ENCODE measurements at regions not wholly inside any gene's neighbourhood (a gene's known extent, or its start where the extent isn't known, plus 50 kb on each side); places are given as distances from the start of the nearest gene placed in this dataset.

DNA sequence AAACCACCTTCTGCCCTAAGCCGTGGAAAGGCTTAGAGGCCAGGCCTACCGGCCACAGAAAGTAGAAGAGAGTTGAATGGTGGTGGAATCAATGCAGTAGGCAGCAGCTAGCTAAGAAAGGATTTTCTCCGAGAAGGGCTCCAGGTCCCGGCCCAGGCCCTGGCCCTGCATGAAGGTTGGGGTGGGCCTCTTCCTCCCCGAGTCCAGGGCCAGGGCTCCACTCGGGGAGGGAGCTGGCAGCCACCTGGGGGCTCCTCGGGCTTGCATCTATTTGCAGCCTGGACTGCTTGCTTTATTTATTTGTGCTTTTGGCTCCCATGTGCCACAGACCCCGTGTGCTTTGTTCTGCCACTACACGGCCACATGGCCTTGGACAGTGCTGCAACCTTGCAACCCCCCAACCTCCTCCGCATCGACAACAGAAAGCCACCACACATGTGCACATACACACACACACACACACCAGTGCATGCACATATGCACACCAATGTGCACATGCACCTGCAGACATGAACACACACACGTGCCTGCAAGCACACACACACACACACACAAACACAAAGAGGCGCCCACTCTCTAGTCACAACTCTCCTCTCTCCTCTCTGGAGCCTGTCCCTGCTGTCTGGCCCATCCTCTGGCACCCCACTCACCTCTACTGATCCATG lies 96.4 kb upstream of the TNRC6C start:
- Histone ChIP-seq H3K4me3 (no peak overlapping the region), H3K27ac (no peak overlapping the region), H3K36me3 (no peaks in the 10 kb centered on the region), H3K27me3 (peaks cover 0 to 6% (median 3%) of the 10 kb centered on the region in 3 donors), H3K4me1 (peaks cover 9 to 26% (median 20%) of the 10 kb centered on the region in 4 donors), H3K9me3 (no peaks in the 10 kb centered on the region)
- TF ChIP-seq POLR2A (IDR thresholded peaks at IDR 0.05) (no peak), EP300 (IDR thresholded peaks at IDR 0.05) (no peak), POLR2AphosphoS5 (IDR thresholded peaks at IDR 0.05) (no peak)
- TF ChIP-seq, protein P1, sequence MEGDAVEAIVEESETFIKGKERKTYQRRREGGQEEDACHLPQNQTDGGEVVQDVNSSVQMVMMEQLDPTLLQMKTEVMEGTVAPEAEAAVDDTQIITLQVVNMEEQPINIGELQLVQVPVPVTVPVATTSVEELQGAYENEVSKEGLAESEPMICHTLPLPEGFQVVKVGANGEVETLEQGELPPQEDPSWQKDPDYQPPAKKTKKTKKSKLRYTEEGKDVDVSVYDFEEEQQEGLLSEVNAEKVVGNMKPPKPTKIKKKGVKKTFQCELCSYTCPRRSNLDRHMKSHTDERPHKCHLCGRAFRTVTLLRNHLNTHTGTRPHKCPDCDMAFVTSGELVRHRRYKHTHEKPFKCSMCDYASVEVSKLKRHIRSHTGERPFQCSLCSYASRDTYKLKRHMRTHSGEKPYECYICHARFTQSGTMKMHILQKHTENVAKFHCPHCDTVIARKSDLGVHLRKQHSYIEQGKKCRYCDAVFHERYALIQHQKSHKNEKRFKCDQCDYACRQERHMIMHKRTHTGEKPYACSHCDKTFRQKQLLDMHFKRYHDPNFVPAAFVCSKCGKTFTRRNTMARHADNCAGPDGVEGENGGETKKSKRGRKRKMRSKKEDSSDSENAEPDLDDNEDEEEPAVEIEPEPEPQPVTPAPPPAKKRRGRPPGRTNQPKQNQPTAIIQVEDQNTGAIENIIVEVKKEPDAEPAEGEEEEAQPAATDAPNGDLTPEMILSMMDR (IDR thresholded peaks at IDR 0.05) = no peak
- 78 to 87% (median 84%) methylated on average over 9 to 13 of the region's 13 CpGs for WGBS, 5 donors
- intact Hi-C loops (cut with DNase I; ENCODE audit: low total_unique reads) = no loop called here
- DNase-seq = no peak

DNA sequence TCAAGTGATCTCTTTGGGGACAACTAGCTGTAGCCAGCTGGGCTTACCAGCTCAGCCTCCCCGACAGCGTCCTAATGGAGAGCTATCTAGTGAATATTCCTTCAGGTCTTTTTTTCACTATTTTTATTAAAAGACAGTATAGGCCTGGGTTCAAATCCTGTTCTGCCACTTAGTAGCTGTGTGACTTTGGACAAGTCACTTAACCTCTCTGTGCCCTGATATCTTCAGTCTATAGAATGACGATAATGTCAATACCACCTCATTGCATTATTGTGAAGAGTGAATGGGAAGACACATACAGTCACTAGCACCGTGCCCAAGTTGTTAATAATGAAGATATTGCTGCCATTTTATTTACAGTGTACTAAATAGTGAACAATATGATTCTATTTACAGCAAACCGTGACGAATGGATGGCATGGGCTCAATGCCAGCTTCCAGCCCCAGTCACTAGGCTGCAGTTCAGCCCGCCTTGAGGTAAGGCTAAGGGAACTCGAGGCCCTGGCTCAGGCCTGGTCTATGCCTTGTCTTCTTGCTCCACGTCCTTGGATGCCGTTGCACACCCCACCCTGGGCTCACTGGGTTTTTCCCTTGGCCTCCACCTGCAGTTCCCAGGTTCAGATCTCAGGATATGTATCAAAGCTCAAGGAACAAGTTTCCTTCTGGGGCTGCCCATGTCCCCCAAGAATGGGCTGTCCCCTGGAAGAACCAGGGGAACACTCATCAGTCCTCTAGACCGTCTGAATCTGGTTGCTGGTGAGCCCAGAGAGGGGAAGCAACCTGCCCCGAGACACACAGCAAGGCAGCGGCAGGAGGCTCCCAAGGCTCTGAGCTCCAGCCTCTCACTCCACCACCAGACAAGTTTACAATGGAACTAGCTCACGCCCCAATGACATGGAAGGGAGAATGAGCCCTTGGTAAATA lies 95.4 kb upstream of the TNRC6C start:
- Histone ChIP-seq H3K27me3 (peaks cover 0 to 8% (median 0%) of the 10 kb centered on the region in 3 donors), H3K4me3 (no peak overlapping the region), H3K36me3 (no peaks in the 10 kb centered on the region), H3K4me1 (peaks cover 9 to 26% (median 20%) of the 10 kb centered on the region in 4 donors), H3K9me3 (no peaks in the 10 kb centered on the region), H3K27ac (peak overlapping the region in 2 of 5 donors; percentile 22 to 58)
- 63 to 75% (median 66%) methylated on average over 14 of the region's 14 CpGs for WGBS, 5 donors
- intact Hi-C loops (cut with DNase I; ENCODE audit: low total_unique reads) = no loop called here
- TF ChIP-seq POLR2A (IDR thresholded peaks at IDR 0.05) = no peak
- TF ChIP-seq, protein P1 (IDR thresholded peaks at IDR 0.05) = no peak
- TF ChIP-seq POLR2AphosphoS5 (IDR thresholded peaks at IDR 0.05) = no peak
- no peak for TF ChIP-seq EP300 (IDR thresholded peaks at IDR 0.05)
- DNase-seq = peak in 1 of 2 donors; percentile 43

GRCh38 chr17:77863814-77864161 lies 94.7 kb upstream of the TNRC6C start:
- Histone ChIP-seq H3K4me3 (no peak overlapping the region), H3K4me1 (peaks cover 9 to 26% (median 20%) of the 10 kb centered on the region in 4 donors), H3K27ac (peak overlapping the region in 3 of 5 donors; percentile 13 to 58 (median 22)), H3K27me3 (peaks cover 0 to 11% (median 0%) of the 10 kb centered on the region in 3 donors), H3K9me3 (no peaks in the 10 kb centered on the region), H3K36me3 (no peaks in the 10 kb centered on the region)
- DNase-seq = peak in 1 of 2 donors; percentile 82
- intact Hi-C loops (cut with DNase I; ENCODE audit: low total_unique reads) = no loop called here
- 15 to 26% (median 21%) methylated on average over 12 of the region's 12 CpGs; no CpG with 5 or more reads in 1 of the 5 donors for WGBS, 5 donors
- TF ChIP-seq POLR2AphosphoS5 (IDR thresholded peaks at IDR 0.05) (no peak), POLR2A (IDR thresholded peaks at IDR 0.05) (no peak), EP300 (IDR thresholded peaks at IDR 0.05) (no peak)
- TF ChIP-seq, protein P1 (IDR thresholded peaks at IDR 0.05) = no peak

All from stomach (tissue), 8 donors.